Tibial nerve (tissue), 4 donors: ENCODE measurements at regions not wholly inside any gene's neighbourhood (a gene's known extent, or its start where the extent isn't known, plus 50 kb on each side); places are given as distances from the start of the nearest gene placed in this dataset.

Experiments
- CTCF ChIP-seq, 5 experiments: fragments of 200-600 bp in 3 of 5; fragments of 450-650 bp in 2 of 5; sonication (generic) in 3 of 5; IDR thresholded peaks; one replicate each; pipeline ENCODE4 v1.5.1; 2016 to 2019; ENCODE audit warnings: antibody characterized with exemption in 5 of 5, mild to moderate bottlenecking in 3 of 5, moderate library complexity in 2 of 5
- EP300 ChIP-seq, 2 donors: sonication (generic); formaldehyde crosslinking; IDR thresholded peaks; one replicate each; pipeline ENCODE4 v1.6.1; 2017; ENCODE audit warnings: antibody characterized with exemption in 2 of 2, mild to moderate bottlenecking in 1 of 2
- POLR2A ChIP-seq, 2 donors: fragments of 450-650 bp; IDR thresholded peaks; one replicate each; pipeline ENCODE4 v1.6.1; 2017; ENCODE audit warnings: antibody characterized with exemption in 2 of 2, mild to moderate bottlenecking in 2 of 2, moderate library complexity in 2 of 2

DNA sequence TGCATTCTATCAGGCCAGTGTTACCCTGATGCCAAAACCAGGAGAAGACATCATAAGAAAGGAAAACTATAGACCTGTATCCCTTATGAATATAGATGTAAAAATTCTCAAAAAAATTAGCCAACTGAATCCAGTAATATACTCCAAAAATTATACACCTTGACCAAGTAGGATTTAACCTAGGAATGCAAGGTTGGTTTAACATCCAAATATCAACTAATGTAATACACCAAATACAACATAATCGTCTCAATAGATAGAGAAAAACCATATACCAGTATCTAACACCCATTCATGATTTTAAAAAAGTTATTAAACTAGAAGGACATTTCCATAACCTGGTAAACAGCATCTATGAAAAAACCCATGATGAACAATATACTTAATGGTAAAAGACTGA is 56.5 kb upstream of the SELENOK start:
- TF ChIP-seq CTCF (IDR thresholded peaks at IDR 0.05), result no peak
- no peak for TF ChIP-seq POLR2A (IDR thresholded peaks at IDR 0.05)
- no peak for TF ChIP-seq EP300 (IDR thresholded peaks at IDR 0.05)
